Lung (tissue), 11 donors: ENCODE measurements at regions not wholly inside any gene's neighbourhood (a gene's known extent, or its start where the extent isn't known, plus 50 kb on each side); places are given as distances from the start of the nearest gene placed in this dataset.
"Not testable (repeated sequence)": the region's sequence is repeated elsewhere in the genome, so short reads cannot be mapped to it uniquely, and the experiment has no call there.

ENCODE experiments used
- ATAC-seq: fragments of 200-7000 bp; cut with Tn5 transposase; one replicate; pipeline ENCODE4 v1.9.1; 2020; ENCODE audit warnings: moderate number of reproducible peaks; ENCODE audit not compliant: insufficient read depth, low FRiP score
- DNase-seq, 3 donors: peaks; one replicate each; pipeline ENCODE4 v3.0.0-alpha.2; 2013 to 2017
- H3K27ac ChIP-seq, 2 donors: one replicate each; pipeline ENCODE4 v1.5.1; 2013; ENCODE audit warnings: mild to moderate bottlenecking in 2 of 2, moderate library complexity in 2 of 2, control low read depth in 1 of 2, inconsistent platforms in 1 of 2, low read depth in 1 of 2, low read length in 1 of 2
- H3K27me3 ChIP-seq, 3 donors: one replicate each; pipeline ENCODE4 v1.5.1; 2013; ENCODE audit warnings: low read length in 2 of 3; ENCODE audit not compliant: control insufficient read depth in 3 of 3, insufficient read depth in 3 of 3
- H3K36me3 ChIP-seq, 4 donors: one replicate each; pipeline ENCODE4 v1.5.1; 2013; ENCODE audit warnings: low read length in 4 of 4, mild to moderate bottlenecking in 1 of 4, moderate library complexity in 1 of 4; ENCODE audit not compliant: control insufficient read depth in 4 of 4, insufficient read depth in 4 of 4
- H3K4me1 ChIP-seq, 5 donors: one replicate each; pipeline ENCODE4 v1.5.1; 2013; ENCODE audit warnings: low read length in 5 of 5, mild to moderate bottlenecking in 2 of 5, moderate library complexity in 1 of 5; ENCODE audit not compliant: control insufficient read depth in 5 of 5, insufficient read depth in 5 of 5
- H3K4me3 ChIP-seq: one replicate; pipeline ENCODE4 v1.5.1; 2013; ENCODE audit warnings: mild to moderate bottlenecking, control low read depth, moderate library complexity
- H3K9ac ChIP-seq, 2 donors: one replicate each; pipeline ENCODE4 v1.5.1; 2013; ENCODE audit warnings: low read length in 2 of 2, control low read depth in 1 of 2; ENCODE audit not compliant: insufficient read depth in 1 of 2
- H3K9me3 ChIP-seq, 4 donors: one replicate each; pipeline ENCODE4 v1.5.1; 2013; ENCODE audit warnings: low read length in 3 of 4, mild to moderate bottlenecking in 1 of 4, moderate library complexity in 1 of 4; ENCODE audit not compliant: control insufficient read depth in 4 of 4, insufficient read depth in 3 of 4
- WGBS, 2 donors: extraction: QIAGEN DNeasy Blood & Tissue Kit; methylation state at CpG; one replicate each; pipeline ENCODE4 v1.1.7; 2013; 5-methylcytosine and 5-hydroxymethylcytosine counted together
- TF ChIP-seq, protein P1 (sequence below): IDR thresholded peaks from 2 replicates; pipeline ENCODE4 v1.5.1; 2012; ENCODE audit warnings: mild to moderate bottlenecking; ENCODE audit errors: control extremely low read depth, extremely low read depth
- donor health status: control.
- donor health status: control.
- donor health status: Bipolar disorder and iron deficiency.
- donor health status: healthy.
- donor health status: DM: yes; HTN: yes; CAD: no.

DNA sequence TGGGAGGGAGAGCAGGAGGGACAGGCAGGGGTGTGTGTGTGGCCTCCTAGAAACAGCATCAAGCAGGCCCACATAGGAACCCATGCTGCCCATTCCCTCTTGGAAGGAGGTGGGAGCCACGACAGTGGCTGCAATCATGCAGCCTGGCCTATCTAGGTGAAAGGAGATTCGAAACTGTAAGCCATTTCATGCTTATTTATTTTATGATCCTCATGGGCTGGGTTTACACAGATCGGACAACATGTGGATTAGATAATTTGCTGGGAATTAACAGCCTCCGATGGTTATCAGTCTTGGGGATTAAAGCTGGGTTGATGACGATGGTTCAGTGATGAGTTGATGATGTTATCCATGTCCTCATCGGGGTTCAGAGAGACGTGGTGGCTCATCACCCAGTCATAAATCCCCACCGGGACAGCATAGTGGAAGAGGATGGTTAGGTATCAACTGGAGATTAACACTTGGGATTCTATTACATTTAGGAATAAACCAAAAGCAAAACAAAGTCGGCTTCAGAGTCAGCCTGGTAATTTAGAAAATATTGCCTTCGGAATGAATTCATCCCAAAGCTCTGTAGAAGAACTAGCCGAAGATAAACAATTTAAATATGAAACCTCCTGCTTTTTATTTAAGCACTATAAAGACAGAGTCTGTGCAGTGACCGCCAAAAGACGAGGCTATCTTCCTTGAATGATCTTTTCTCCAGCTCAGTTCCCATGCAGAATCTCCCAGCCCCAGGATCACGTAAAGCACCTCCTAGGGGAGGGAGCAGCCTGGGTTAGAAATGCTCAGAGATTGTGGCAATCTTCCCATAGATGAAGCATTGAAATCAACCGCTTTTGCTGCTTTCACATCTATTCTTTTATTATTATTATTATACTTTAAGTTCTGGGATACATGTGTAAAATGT is 252.8 kb downstream of the FOXD2 start:
- Histone ChIP-seq H3K27me3 (no peaks in the 10 kb centered on the region), H3K4me1 (peaks cover 0 to 17% (median 0%) of the 10 kb centered on the region in 5 donors), H3K9ac (no peak overlapping the region), H3K27ac (no peak overlapping the region), H3K4me3 (no peak overlapping the region), H3K36me3 (no peaks in the 10 kb centered on the region), H3K9me3 (no peaks in the 10 kb centered on the region)
- ATAC-seq (no peak), DNase-seq (no peak)
- WGBS, 2 donors = 91% methylated on average over 15 of the region's 15 CpGs
- TF ChIP-seq, protein P1, sequence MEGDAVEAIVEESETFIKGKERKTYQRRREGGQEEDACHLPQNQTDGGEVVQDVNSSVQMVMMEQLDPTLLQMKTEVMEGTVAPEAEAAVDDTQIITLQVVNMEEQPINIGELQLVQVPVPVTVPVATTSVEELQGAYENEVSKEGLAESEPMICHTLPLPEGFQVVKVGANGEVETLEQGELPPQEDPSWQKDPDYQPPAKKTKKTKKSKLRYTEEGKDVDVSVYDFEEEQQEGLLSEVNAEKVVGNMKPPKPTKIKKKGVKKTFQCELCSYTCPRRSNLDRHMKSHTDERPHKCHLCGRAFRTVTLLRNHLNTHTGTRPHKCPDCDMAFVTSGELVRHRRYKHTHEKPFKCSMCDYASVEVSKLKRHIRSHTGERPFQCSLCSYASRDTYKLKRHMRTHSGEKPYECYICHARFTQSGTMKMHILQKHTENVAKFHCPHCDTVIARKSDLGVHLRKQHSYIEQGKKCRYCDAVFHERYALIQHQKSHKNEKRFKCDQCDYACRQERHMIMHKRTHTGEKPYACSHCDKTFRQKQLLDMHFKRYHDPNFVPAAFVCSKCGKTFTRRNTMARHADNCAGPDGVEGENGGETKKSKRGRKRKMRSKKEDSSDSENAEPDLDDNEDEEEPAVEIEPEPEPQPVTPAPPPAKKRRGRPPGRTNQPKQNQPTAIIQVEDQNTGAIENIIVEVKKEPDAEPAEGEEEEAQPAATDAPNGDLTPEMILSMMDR = no peak

DNA sequence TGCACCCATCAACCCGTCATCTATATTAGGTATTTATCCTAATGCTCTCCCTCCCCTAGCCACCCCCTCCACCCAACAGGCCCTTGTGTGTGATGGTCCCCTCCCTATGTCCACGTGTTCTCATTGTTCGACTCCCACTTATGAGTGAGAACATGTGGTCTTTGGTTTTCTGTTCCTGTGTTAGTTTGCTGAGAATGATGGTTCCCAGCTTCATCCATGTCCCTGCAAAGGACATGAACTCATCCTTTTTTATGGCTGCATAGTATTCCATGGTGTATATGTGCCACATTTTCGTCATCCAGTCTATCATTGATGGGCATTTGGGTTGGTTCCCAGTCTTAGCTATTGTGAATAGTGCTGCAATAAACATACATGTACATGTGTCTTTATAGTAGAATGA is 253.4 kb downstream of the FOXD2 start:
- H3K36me3 ChIP-seq, H3K9me3 ChIP-seq, H3K4me3 ChIP-seq, H3K27ac ChIP-seq, H3K27me3 ChIP-seq, ATAC-seq, DNase-seq, H3K9ac ChIP-seq: not testable (repeated sequence)
- 93 to 98% methylated on average over 4 of the region's 4 CpGs for WGBS, 2 donors
- peaks cover 0 to 17% (median 0%) of the 10 kb centered on the region in 5 donors for H3K4me1 ChIP-seq

GRCh38 chr1:47692196-47692595 is 254.4 kb downstream of the FOXD2 start:
- no peaks in the 10 kb centered on the region for H3K27me3 ChIP-seq
- no peak for DNase-seq
- no peak overlapping the region for H3K9ac ChIP-seq
- H3K4me3 ChIP-seq = no peak overlapping the region
- 97% methylated on average over 7 of the region's 7 CpGs for WGBS, 2 donors
- no peaks in the 10 kb centered on the region for H3K9me3 ChIP-seq
- ATAC-seq = no peak
- no peaks in the 10 kb centered on the region for H3K36me3 ChIP-seq
- H3K27ac ChIP-seq = no peak overlapping the region
- peaks cover 0 to 16% (median 0%) of the 10 kb centered on the region in 5 donors for H3K4me1 ChIP-seq
- TF ChIP-seq, protein P1 = no peak

- 94% methylated on average over 8 of the region's 8 CpGs for WGBS, 2 donors
- Histone ChIP-seq H3K9me3 (no peaks in the 10 kb centered on the region), H3K36me3 (no peaks in the 10 kb centered on the region), H3K4me3 (no peak overlapping the region), H3K9ac (no peak overlapping the region), H3K27ac (no peak overlapping the region), H3K27me3 (no peaks in the 10 kb centered on the region), H3K4me1 (peaks cover 0 to 7% (median 0%) of the 10 kb centered on the region in 5 donors)
- no peak for ATAC-seq
- TF ChIP-seq, protein P1 = no peak
- no peak for DNase-seq
Measured at GRCh38 chr1:47693115-47693514, 255.3 kb downstream of the FOXD2 start.
